Activated B cell treated with CpG ODN at 0.5 μM for 24 hours (primary cell): ENCODE measurements at regions not wholly inside any gene's neighbourhood (a gene's known extent, or its start where the extent isn't known, plus 50 kb on each side); places are given as distances from the start of the nearest gene placed in this dataset.

Experiments used
- ATAC-seq: fragments of 200-7000 bp; cut with Tn5 transposase; one replicate; pipeline ENCODE4 v1.10.0; 2021; ENCODE audit warnings: low read depth, mild to moderate bottlenecking, moderate library complexity
- CTCF ChIA-PET: fragments of 350-600 bp; sonication (Branson Sonifier 250); formaldehyde crosslinking; loops from one replicate; lab custom pipeline; 2021; ENCODE audit warnings: antibody characterized with exemption; lab: Charles Lee
- POLR2A ChIA-PET: fragments of 350-600 bp; sonication (Branson Sonifier 250); formaldehyde crosslinking; loops from one replicate; lab custom pipeline; 2021; ENCODE audit warnings: antibody characterized with exemption; lab: Charles Lee
- DNase-seq: peaks from one replicate; pipeline ENCODE4 v3.0.0; 2022
- H3K27ac Mint-ChIP-seq: one replicate; pipeline ENCODE4 v1.8.0; 2020; ENCODE audit warnings: mixed read lengths
- H3K27me3 Mint-ChIP-seq: one replicate; pipeline ENCODE4 v1.8.0; 2021; ENCODE audit warnings: mixed read lengths
- H3K36me3 Mint-ChIP-seq: one replicate; pipeline ENCODE4 v1.8.0; 2021; ENCODE audit warnings: low read depth, mixed read lengths
- H3K4me1 Mint-ChIP-seq: one replicate; pipeline ENCODE4 v1.8.0; 2021; ENCODE audit warnings: mixed read lengths
- H3K4me3 Mint-ChIP-seq: one replicate; pipeline ENCODE4 v1.8.0; 2020; ENCODE audit warnings: mild to moderate bottlenecking, mixed read lengths
- H3K9me3 Mint-ChIP-seq: one replicate; pipeline ENCODE4 v1.8.0; 2020; ENCODE audit warnings: mixed read lengths
- intact Hi-C: fragments of 100-400 bp; cut with micrococcal nuclease; formaldehyde crosslinking; loops from one replicate; pipeline ENCODE4 v1.15.1; 2024
- TF ChIP-seq, protein P1 (sequence below): fragments of 200-600 bp; IDR thresholded peaks from one replicate; pipeline ENCODE4 v1.8.0; 2022; ENCODE audit warnings: antibody characterized with exemption, mild to moderate bottlenecking

DNA sequence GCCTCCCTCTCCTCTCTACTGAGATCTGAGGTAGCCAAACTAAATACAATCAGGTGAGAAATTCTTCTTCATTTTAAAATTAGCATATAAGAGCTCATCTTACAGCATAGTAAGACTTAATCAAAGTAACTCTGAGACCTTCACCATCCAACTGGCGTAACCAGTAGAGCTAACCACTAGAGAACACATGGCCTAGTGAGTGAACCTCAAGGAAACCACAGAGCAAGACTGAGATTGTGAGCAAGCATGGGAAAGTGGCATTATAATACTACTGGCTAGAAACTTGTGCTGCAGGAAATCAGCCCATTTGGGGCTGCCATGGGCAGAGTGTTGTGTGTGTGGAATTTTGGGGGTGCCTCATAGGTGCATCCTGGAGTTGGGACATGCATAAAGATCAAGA is 61.1 kb upstream of the SPHKAP start:
- TF ChIP-seq, protein P1, sequence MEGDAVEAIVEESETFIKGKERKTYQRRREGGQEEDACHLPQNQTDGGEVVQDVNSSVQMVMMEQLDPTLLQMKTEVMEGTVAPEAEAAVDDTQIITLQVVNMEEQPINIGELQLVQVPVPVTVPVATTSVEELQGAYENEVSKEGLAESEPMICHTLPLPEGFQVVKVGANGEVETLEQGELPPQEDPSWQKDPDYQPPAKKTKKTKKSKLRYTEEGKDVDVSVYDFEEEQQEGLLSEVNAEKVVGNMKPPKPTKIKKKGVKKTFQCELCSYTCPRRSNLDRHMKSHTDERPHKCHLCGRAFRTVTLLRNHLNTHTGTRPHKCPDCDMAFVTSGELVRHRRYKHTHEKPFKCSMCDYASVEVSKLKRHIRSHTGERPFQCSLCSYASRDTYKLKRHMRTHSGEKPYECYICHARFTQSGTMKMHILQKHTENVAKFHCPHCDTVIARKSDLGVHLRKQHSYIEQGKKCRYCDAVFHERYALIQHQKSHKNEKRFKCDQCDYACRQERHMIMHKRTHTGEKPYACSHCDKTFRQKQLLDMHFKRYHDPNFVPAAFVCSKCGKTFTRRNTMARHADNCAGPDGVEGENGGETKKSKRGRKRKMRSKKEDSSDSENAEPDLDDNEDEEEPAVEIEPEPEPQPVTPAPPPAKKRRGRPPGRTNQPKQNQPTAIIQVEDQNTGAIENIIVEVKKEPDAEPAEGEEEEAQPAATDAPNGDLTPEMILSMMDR: no peak
- Mint-ChIP-seq H3K27ac (no peak overlapping the region), H3K36me3 (no peaks in the 10 kb centered on the region), H3K9me3 (no peaks in the 10 kb centered on the region), H3K4me3 (no peak overlapping the region), H3K4me1 (no peaks in the 10 kb centered on the region), H3K27me3 (no peaks in the 10 kb centered on the region)
- ChIA-PET CTCF (no interaction called here), POLR2A (no interaction called here)
- intact Hi-C loops: no loop called here
- DNase-seq (no peak), ATAC-seq (no peak)

DNA sequence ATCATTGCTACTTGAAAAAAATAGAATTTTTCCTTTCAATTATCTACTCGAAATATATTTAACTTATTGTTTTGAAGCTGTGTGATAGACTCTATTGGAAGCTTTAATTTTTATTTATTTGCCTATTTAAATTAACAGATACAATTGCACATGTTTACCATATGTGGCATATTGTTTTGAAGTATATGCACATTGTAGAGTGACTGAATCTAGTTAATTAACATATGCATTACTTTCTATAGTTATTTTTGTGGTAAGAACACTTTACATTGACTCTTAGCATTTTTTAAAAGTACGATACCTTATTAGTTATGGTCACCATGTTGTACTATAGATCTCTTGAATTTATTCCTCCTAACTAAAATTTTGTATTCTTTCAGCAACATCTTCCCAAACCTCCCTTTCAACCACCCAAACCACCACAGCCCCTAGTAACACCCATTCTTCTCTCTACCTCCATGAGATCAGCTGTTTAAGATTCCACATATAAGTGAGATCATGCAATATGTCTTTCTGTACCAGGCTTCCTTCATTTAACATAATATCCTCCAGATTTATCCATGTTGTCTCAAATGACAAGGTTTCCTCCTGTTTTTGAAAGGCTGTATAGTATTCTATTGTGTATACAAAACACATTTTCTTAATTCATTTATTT is 58.5 kb upstream of the SPHKAP start:
- TF ChIP-seq, protein P1: no peak
- H3K27ac Mint-ChIP-seq: no peak overlapping the region
- intact Hi-C loops: no loop called here
- POLR2A ChIA-PET: no interaction called here
- H3K9me3 Mint-ChIP-seq: no peaks in the 10 kb centered on the region
- ATAC-seq (no peak), DNase-seq (no peak)
- H3K36me3 Mint-ChIP-seq: no peaks in the 10 kb centered on the region
- CTCF ChIA-PET: no interaction called here
- no peak overlapping the region for H3K4me3 Mint-ChIP-seq
- no peaks in the 10 kb centered on the region for H3K4me1 Mint-ChIP-seq
- H3K27me3 Mint-ChIP-seq: no peaks in the 10 kb centered on the region

DNA sequence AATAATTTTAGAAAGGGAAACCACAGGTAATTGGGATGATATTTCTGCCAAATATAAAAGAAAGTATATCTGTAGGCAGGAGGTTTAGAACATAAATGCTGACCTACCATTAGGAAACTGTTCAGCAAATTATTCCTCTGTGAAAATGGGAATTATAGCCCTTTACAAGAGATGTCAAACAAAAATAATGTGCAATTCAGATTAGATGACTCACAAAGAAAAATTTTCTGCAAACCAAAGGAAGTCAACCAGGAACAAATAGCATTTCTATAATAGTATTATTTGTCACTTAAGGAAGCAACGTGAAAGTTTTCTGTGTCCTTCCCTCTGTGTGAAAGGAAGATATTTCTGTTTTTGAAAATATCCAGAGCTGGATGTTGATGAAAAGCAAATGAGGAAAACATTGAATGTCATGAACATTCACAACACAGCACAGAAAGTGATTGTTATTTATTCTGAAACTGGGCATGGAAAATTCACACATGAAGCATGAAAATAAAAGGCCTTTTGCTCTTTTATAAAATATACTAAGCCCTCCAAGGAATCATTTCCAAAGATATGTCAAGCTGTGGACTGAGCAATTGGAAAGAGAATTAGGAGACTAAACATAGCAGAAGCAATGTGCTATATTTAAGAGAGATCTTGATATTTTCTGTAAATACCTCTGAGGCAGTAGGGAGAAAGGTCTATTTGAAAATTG is 57.9 kb upstream of the SPHKAP start:
- Mint-ChIP-seq H3K4me1 (no peaks in the 10 kb centered on the region), H3K9me3 (no peaks in the 10 kb centered on the region), H3K27ac (no peak overlapping the region), H3K27me3 (no peaks in the 10 kb centered on the region), H3K36me3 (no peaks in the 10 kb centered on the region), H3K4me3 (no peak overlapping the region)
- ChIA-PET CTCF (no interaction called here), POLR2A (no interaction called here)
- ATAC-seq (no peak), DNase-seq (no peak)
- intact Hi-C loops: no loop called here
- TF ChIP-seq, protein P1: no peak
